ENCODE measurements at regions not wholly inside any gene's neighbourhood (a gene's known extent, or its start where the extent isn't known, plus 50 kb on each side); places are given as distances from the start of the nearest gene placed in this dataset.
"Not testable (repeated sequence)": the region's sequence is repeated elsewhere in the genome, so short reads cannot be mapped to it uniquely, and the experiment has no call there.

DNA sequence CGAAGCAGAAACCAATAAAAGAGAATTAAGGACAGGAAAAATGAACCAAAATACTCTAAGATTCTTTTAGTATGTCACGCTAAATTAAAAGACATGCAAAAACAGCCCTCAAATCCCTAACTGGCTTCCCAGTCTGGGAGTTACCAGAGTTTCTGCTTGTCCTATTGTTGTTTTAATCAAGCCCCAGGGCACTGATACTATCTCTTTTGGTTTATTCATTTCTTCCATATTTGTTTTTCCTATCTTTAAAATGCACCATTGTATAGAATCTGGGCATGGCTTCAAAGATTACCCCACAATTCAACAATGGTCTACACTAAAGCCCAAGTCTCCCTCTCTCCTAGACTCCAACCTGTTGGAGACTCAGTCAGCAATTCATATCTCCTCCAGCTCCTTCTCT lies 169.1 kb downstream of the MYLK4 start:
- H3K9me3 ChIP-seq (ENCODE audit: control insufficient read depth, insufficient read depth, low read length): no peaks in the 10 kb centered on the region
- H3K27me3 ChIP-seq (ENCODE audit: control insufficient read depth, insufficient read depth, low read length): no peaks in the 10 kb centered on the region
- no peak overlapping the region for H3K4me3 ChIP-seq (ENCODE audit: low read depth, low read length)
- no peak overlapping the region for H3K9ac ChIP-seq (ENCODE audit: low read depth, low read length)
- H3K4me1 ChIP-seq (ENCODE audit: control insufficient read depth, insufficient read depth, low read length): peaks cover 9% of the 10 kb centered on the region
- no peaks in the 10 kb centered on the region for H3K36me3 ChIP-seq (ENCODE audit: control insufficient read depth, insufficient read depth, low read length)

DNA sequence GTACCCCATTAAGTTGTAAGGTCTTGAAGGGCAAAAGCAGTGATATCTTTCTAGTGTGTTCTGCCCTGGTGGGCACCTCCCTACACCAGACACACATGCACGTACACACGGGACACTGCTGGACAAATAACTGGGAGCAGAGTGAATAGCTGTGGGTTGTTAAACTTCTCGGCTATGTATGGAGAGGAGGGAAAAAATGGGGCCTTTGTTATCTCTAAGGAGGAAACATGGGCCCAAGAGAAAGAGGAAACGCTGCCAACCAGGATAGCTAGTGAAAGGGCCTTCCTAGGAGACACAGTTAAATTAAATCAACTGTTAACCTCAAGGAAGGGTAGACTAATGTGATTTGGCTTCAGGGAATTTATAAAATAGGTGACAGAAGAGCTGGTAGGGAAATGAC lies 169.7 kb downstream of the MYLK4 start:
- Histone ChIP-seq H3K4me3 (ENCODE audit: low read depth, low read length) (no peak overlapping the region), H3K9ac (ENCODE audit: low read depth, low read length) (no peak overlapping the region), H3K36me3 (ENCODE audit: control insufficient read depth, insufficient read depth, low read length) (no peaks in the 10 kb centered on the region), H3K9me3 (ENCODE audit: control insufficient read depth, insufficient read depth, low read length) (no peaks in the 10 kb centered on the region), H3K4me1 (ENCODE audit: control insufficient read depth, insufficient read depth, low read length) (peaks cover 9% of the 10 kb centered on the region), H3K27me3 (ENCODE audit: control insufficient read depth, insufficient read depth, low read length) (no peaks in the 10 kb centered on the region)

GRCh38 chr6:2579804-2580570 lies 170.7 kb downstream of the MYLK4 start:
- Histone ChIP-seq H3K36me3 (ENCODE audit: control insufficient read depth, insufficient read depth, low read length) (no peaks in the 10 kb centered on the region), H3K4me1 (ENCODE audit: control insufficient read depth, insufficient read depth, low read length) (peaks cover 9% of the 10 kb centered on the region), H3K4me3 (ENCODE audit: low read depth, low read length) (no peak overlapping the region), H3K27me3 (ENCODE audit: control insufficient read depth, insufficient read depth, low read length) (no peaks in the 10 kb centered on the region), H3K9ac (ENCODE audit: low read depth, low read length) (no peak overlapping the region), H3K9me3 (ENCODE audit: control insufficient read depth, insufficient read depth, low read length) (peaks cover 4% of the 10 kb centered on the region)

DNA sequence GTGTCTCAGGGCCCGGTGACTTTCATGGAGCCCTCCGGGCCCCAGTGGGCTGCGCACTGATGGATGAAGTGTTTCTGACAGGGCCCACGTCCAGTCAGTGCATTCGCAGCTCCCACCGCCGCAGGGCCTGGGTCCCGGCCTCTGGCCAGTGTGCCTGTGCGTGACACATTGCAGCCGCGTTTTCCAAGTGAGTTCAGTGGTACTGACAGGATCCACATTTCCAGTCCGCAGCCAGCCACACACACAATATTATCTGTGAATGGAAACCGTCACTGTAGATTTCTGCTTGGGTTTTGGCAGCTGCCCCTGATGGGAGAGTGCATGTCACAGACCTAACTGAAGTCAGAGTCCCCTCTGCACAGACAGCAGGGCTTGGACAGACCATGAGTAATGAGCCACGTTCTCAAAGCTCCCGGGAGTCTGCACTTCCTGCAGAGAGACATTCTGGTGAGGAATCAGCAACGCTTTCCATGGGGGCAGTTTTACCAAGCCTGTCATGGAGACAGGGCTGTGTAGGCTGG lies 171.4 kb downstream of the MYLK4 start:
- H3K4me1 ChIP-seq (ENCODE audit: control insufficient read depth, insufficient read depth, low read length): peaks cover 9% of the 10 kb centered on the region
- no peaks in the 10 kb centered on the region for H3K36me3 ChIP-seq (ENCODE audit: control insufficient read depth, insufficient read depth, low read length)
- H3K9me3 ChIP-seq (ENCODE audit: control insufficient read depth, insufficient read depth, low read length): peaks cover 4% of the 10 kb centered on the region
- no peak overlapping the region for H3K4me3 ChIP-seq (ENCODE audit: low read depth, low read length)
- H3K9ac ChIP-seq (ENCODE audit: low read depth, low read length): no peak overlapping the region
- no peaks in the 10 kb centered on the region for H3K27me3 ChIP-seq (ENCODE audit: control insufficient read depth, insufficient read depth, low read length)

DNA sequence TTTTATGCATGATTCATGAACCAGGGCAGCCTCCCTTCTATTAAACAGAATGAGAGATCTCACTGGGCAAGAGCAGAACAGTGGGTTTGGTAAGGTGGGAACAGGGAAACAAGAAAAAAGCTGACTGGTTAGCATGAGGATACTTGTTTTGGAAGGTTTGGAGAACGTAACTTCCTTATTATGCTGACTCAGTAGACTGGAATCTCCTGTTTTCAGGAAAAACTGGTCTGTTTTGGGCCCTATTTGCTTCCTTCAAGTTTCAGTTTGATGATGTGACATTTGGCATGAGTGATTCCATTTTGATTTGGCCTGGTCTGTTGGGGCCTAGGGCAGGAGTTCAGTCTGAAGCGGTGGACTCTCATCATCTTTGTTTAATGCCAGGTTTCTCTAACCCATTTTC lies 172.0 kb downstream of the MYLK4 start:
- no peaks in the 10 kb centered on the region for H3K36me3 ChIP-seq (ENCODE audit: control insufficient read depth, insufficient read depth, low read length)
- H3K9ac ChIP-seq (ENCODE audit: low read depth, low read length): no peak overlapping the region
- peaks cover 9% of the 10 kb centered on the region for H3K4me1 ChIP-seq (ENCODE audit: control insufficient read depth, insufficient read depth, low read length)
- H3K4me3 ChIP-seq (ENCODE audit: low read depth, low read length): no peak overlapping the region
- H3K27me3 ChIP-seq (ENCODE audit: control insufficient read depth, insufficient read depth, low read length): no peaks in the 10 kb centered on the region
- H3K9me3 ChIP-seq (ENCODE audit: control insufficient read depth, insufficient read depth, low read length): peaks cover 4% of the 10 kb centered on the region

DNA sequence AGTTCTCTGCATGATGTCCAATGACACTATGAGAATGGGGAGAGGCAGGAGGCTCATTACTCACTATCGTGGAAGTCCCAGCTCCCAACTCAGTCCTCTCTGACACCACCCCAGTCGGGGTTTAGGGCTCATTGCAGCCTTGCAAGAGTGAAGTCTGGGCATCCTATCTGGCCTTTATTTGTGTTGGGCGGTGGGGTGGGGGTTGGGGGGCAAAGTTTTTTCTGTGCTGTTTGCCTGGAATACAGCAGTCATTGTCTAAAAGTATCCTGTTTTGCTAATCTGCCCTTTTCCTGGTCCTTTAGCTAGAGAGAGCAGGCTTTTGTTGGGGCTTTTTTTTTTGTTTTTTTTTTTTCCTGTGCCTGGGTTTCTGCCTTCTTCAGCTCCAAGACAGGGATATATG lies 174.2 kb downstream of the MYLK4 start:
- Histone ChIP-seq H3K9ac (ENCODE audit: low read depth, low read length) (no peak overlapping the region), H3K4me1 (ENCODE audit: control insufficient read depth, insufficient read depth, low read length) (peaks cover 7% of the 10 kb centered on the region), H3K9me3 (ENCODE audit: control insufficient read depth, insufficient read depth, low read length) (peaks cover 4% of the 10 kb centered on the region), H3K27me3 (ENCODE audit: control insufficient read depth, insufficient read depth, low read length) (no peaks in the 10 kb centered on the region), H3K4me3 (ENCODE audit: low read depth, low read length) (no peak overlapping the region), H3K36me3 (ENCODE audit: control insufficient read depth, insufficient read depth, low read length) (no peaks in the 10 kb centered on the region)

DNA sequence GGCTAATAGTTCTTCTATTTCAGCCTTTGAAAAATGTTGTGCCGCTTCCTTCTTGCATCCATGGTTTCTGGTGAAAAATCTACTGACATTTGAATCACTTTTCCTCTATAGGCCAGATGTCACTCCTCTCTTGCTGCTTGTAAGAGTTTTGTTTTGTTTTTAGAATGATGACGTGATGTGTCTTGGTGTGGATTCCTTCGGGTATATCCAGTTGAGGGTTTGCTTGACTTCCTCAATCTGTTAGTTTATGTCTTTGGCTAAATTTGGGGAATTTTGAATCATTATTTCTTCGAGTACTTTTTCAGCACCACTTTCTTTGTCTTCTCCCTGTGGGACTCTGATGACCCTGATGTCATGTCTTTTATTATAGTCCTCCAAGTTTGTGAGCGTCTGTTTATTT lies 175.5 kb downstream of the MYLK4 start:
- H3K27me3 ChIP-seq (ENCODE audit: control insufficient read depth, insufficient read depth, low read length): no peaks in the 10 kb centered on the region
- no peaks in the 10 kb centered on the region for H3K36me3 ChIP-seq (ENCODE audit: control insufficient read depth, insufficient read depth, low read length)
- no peak overlapping the region for H3K4me3 ChIP-seq (ENCODE audit: low read depth, low read length)
- peaks cover 4% of the 10 kb centered on the region for H3K9me3 ChIP-seq (ENCODE audit: control insufficient read depth, insufficient read depth, low read length)
- no peaks in the 10 kb centered on the region for H3K4me1 ChIP-seq (ENCODE audit: control insufficient read depth, insufficient read depth, low read length)
- H3K9ac ChIP-seq (ENCODE audit: low read depth, low read length): no peak overlapping the region

DNA sequence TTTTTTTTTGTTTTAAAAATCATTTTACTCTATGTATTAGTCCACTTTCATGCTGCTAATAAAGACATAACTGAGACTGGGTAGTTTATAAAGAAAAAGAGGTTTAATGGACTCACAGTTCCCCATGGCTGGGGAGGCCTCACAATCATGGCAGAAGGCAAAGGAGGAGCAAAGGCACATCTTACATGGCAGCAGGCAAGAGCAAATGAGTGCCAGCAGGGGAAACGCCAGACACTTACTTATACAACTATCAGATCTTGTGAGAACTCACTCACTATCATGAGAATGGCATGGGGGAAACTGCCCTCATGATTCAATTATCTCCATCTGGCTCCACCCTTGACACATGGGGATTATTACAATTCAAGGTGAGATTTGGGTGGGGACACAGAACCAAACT lies 181.3 kb downstream of the MYLK4 start:
- not testable (repeated sequence) for H3K27me3 ChIP-seq (ENCODE audit: control insufficient read depth, insufficient read depth, low read length); H3K4me3 ChIP-seq (ENCODE audit: low read depth, low read length); H3K4me1 ChIP-seq (ENCODE audit: control insufficient read depth, insufficient read depth, low read length); H3K9ac ChIP-seq (ENCODE audit: low read depth, low read length); H3K9me3 ChIP-seq (ENCODE audit: control insufficient read depth, insufficient read depth, low read length); H3K36me3 ChIP-seq (ENCODE audit: control insufficient read depth, insufficient read depth, low read length)

DNA sequence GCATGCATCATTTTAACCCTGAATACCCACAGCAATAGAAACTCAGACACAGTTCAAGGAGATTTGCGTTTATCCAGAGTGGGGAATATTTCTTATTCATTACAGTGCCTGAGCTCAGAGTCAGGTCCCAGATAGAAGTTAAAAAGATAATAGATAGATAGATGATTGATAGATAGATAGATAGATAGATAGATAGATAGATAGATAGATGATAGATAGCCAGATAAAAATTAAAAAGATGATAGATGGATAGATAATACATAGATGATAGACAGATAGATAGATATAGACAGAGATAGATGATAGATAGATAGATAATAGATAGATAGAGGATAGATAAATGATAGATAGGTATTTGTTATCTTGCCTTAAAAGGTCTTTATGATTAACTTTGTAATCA lies 184.7 kb downstream of the MYLK4 start:
- Histone ChIP-seq H3K9me3 (ENCODE audit: control insufficient read depth, insufficient read depth, low read length) (no peaks in the 10 kb centered on the region), H3K4me1 (ENCODE audit: control insufficient read depth, insufficient read depth, low read length) (no peaks in the 10 kb centered on the region), H3K27me3 (ENCODE audit: control insufficient read depth, insufficient read depth, low read length) (no peaks in the 10 kb centered on the region), H3K36me3 (ENCODE audit: control insufficient read depth, insufficient read depth, low read length) (no peaks in the 10 kb centered on the region), H3K9ac (ENCODE audit: low read depth, low read length) (no peak overlapping the region), H3K4me3 (ENCODE audit: low read depth, low read length) (no peak overlapping the region)

DNA sequence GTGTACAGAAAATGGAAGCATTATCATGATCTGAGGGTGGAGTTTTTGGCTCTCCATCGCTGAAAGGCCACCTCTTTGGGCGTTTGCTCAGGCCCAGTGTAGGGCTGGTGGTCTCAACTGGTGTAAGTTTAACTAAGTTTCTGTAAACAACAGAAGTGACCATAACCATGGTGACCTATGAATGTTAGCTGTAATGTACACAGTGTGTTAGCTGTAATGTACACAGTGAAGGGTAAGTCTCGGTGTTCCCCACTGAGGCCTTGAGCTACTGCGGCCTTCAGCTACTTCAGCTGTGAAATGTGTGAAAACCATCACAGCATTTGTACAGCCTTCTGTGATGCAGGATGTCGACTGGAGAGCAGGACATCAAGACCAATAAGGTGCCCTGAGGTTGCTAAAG lies 185.2 kb downstream of the MYLK4 start:
- no peak overlapping the region for H3K4me3 ChIP-seq (ENCODE audit: low read depth, low read length)
- no peaks in the 10 kb centered on the region for H3K27me3 ChIP-seq (ENCODE audit: control insufficient read depth, insufficient read depth, low read length)
- no peaks in the 10 kb centered on the region for H3K36me3 ChIP-seq (ENCODE audit: control insufficient read depth, insufficient read depth, low read length)
- H3K9me3 ChIP-seq (ENCODE audit: control insufficient read depth, insufficient read depth, low read length): no peaks in the 10 kb centered on the region
- H3K4me1 ChIP-seq (ENCODE audit: control insufficient read depth, insufficient read depth, low read length): no peaks in the 10 kb centered on the region
- H3K9ac ChIP-seq (ENCODE audit: low read depth, low read length): no peak overlapping the region

DNA sequence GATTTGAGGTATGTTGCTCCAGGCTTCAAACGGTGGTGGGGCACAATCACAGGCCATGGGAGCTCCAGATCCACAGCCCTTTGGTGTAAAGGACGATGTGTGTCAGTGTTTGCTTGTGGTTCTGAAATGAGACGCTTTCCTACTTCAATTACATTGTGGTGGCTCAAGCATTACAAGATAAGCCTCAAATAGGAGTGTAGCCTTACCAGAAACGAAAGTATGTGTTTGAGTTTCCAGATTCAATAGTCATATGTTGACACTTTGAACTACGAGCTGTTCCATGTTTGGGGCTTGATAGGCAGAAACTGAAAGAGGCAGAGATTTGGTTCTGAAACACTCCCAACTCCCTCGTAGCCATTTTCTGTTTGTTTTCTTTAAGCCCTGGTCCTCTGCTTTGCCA lies 187.1 kb downstream of the MYLK4 start:
- Histone ChIP-seq H3K9me3 (ENCODE audit: control insufficient read depth, insufficient read depth, low read length) (no peaks in the 10 kb centered on the region), H3K27me3 (ENCODE audit: control insufficient read depth, insufficient read depth, low read length) (no peaks in the 10 kb centered on the region), H3K36me3 (ENCODE audit: control insufficient read depth, insufficient read depth, low read length) (no peaks in the 10 kb centered on the region), H3K4me3 (ENCODE audit: low read depth, low read length) (no peak overlapping the region), H3K9ac (ENCODE audit: low read depth, low read length) (no peak overlapping the region), H3K4me1 (ENCODE audit: control insufficient read depth, insufficient read depth, low read length) (peaks cover 5% of the 10 kb centered on the region)

DNA sequence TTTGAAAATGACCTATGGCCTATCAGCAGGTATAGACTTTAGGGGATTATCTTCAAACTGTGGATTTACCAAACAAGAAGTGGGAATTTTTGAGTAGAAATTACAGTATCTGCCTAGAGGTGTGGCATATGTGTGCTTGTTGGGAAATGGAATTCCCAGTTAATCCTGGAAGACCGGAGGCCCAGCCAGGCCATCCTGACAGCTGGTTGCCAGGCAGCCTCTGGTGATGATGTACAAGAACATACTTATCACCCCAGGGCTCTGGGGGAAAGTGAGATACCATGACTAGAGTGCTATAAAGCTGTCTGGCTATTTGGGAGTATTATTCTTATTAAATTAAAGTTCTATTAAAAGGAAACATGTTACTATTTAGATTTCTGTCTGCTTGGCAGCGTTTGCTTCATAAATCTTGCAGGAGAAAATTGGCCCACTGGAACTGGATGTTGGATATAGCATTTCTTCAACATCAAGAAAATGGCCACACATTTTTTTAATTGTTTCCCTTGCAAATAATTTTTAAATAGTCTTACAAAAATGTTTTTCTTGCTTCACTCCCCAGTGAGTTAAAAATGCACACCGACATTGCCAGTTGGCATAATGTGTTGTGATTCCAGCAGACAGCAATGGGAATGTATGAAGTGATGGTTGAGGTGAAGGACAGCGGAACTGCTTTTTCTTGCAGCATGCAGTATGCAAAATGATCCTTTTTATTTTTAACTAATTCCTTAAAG lies 187.8 kb downstream of the MYLK4 start:
- Histone ChIP-seq H3K27me3 (ENCODE audit: control insufficient read depth, insufficient read depth, low read length) (no peaks in the 10 kb centered on the region), H3K36me3 (ENCODE audit: control insufficient read depth, insufficient read depth, low read length) (no peaks in the 10 kb centered on the region), H3K4me1 (ENCODE audit: control insufficient read depth, insufficient read depth, low read length) (peaks cover 5% of the 10 kb centered on the region), H3K9ac (ENCODE audit: low read depth, low read length) (no peak overlapping the region), H3K9me3 (ENCODE audit: control insufficient read depth, insufficient read depth, low read length) (no peaks in the 10 kb centered on the region), H3K4me3 (ENCODE audit: low read depth, low read length) (no peak overlapping the region)

Data from iPS-15b (cell line).